Coronary artery (tissue), 2 donors: ENCODE measurements at regions not wholly inside any gene's neighbourhood (a gene's known extent, or its start where the extent isn't known, plus 50 kb on each side); places are given as distances from the start of the nearest gene placed in this dataset.
"Not testable (repeated sequence)": the region's sequence is repeated elsewhere in the genome, so short reads cannot be mapped to it uniquely, and the experiment has no call there.

Experiments
- DNase-seq: peaks from one replicate; pipeline ENCODE4 v3.0.0-alpha.2; 2017; ENCODE audit warnings: low spot score
- H3K27ac ChIP-seq, 2 donors: fragments of 200-600 bp; sonication (generic); one replicate each; pipeline ENCODE4 v1.5.1; 2016 to 2019
- H3K4me3 ChIP-seq: fragments of 200-600 bp; sonication (generic); 2 replicates; pipeline ENCODE4 v1.5.1; 2016; ENCODE audit warnings: mild to moderate bottlenecking, moderate library complexity
- CTCF ChIP-seq: fragments of 200-600 bp; sonication (generic); IDR thresholded peaks from one replicate; pipeline ENCODE4 v1.5.1; 2019; ENCODE audit warnings: antibody characterized with exemption

DNA sequence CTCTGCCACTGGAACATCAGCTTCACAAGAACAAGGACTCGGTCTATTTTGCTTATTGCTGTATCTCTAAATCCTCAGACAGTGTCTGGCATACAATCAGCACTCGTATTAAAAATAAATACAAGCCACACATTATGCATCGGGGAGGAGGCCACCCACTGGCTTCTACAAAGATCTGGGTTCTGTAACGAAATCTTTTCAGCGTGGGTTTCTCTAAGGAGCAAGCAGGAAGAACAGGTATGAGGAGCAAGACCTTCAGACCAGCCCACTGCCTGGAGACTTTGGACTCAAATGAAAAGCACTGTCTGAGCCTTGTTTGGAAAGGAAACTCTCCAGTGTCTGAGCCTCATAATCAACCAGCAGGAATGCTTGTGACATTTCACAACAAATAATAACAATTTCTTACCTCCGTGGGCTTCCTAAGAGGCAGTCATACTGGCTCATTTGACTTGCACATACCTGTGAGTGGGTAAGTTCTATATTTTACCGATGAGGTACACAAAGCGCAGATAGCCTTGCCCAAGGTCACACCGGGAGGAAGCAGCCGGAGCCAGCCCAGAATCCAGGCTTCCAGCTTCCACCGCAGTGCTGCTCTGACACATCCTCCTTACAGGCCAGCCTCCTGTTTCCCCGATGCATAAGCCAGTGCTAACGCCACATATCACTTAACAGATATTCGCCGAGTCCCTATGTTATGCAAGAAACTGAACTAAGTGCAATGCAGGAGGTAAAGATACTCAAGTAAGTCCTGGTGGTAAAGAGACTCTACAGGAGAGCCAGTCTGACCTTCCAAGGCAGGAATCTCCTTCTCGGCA lies 118.6 kb upstream of the TNRC6C start:
- no peak for TF ChIP-seq CTCF
- no peak for DNase-seq
- no peak overlapping the region for H3K4me3 ChIP-seq
- peak overlapping the region in 1 of 2 donors; percentile 26 for H3K27ac ChIP-seq

DNA sequence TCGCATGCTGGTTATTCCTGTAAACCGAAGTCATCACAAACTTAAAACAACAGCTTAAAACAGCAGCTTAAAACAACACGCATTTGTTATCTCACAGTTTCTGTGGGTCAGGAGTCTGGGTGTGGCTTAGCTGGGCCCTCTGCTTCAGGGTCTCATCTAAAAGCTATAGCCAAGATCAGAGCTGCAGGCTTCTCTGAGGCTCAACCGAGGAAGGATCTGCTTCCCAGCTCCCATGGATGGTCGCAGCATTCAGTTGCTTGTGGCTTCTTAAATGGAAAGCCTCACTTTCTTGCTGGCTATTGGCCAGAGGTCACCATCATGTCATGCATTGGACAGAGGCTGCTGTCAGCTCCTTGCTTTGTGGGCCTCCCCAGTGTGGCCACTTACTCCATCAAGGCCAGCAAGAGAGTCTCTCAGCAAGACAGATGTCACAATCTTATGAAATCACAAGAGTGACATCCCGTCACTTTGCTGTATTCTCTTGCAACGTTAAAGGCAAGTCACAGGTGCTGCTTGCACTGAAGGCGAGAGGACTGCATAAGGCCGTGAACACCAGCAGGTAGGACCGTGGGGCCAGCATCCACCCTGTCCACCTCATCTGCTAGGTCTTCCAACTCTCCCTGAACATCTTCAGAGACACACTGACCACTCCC lies 117.9 kb upstream of the TNRC6C start:
- TF ChIP-seq CTCF: no peak
- Histone ChIP-seq H3K27ac (peak overlapping the region in 1 of 2 donors; percentile 26), H3K4me3 (no peak overlapping the region)
- DNase-seq: no peak

- no peak for DNase-seq
- Histone ChIP-seq H3K4me3 (no peak overlapping the region), H3K27ac (no peak overlapping the region)
- TF ChIP-seq CTCF: no peak
These were observed 116.6 kb upstream of the TNRC6C start for GRCh38 chr17:77841742-77842527.

DNA sequence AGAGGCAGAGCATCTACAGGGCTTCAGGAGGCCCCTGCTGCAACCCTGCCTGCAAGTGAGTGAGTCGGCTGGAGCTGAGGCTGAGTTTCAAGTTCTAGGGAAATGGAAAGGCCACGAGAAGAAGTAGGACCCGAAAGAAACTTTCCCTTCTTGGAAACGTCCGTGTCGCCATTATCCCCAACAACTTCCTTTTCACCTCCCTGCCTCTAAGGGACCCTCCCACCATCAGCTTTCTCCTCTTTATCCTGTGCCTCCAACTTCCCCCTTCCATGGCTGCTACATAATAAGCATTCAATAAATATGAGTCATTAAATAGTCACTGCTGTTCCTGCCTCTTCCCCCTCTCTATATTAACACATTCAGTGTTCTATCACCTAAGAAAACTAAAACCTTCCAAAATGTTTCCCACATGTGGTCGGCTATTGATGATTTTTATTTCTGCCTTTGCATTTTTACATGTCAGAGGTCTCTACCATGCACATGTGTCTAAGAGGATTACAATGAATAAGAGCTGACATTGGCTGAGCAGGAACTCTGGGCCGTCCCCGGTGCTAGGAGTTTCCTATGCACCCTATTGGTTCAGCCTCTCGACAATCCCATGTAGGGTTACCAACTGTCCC lies 115.9 kb upstream of the TNRC6C start:
- no peak for DNase-seq
- no peak overlapping the region for H3K4me3 ChIP-seq
- H3K27ac ChIP-seq: no peak overlapping the region
- TF ChIP-seq CTCF: no peak

- H3K27ac ChIP-seq, DNase-seq, H3K4me3 ChIP-seq: not testable (repeated sequence)
These were observed 115.1 kb upstream of the TNRC6C start for GRCh38 chr17:77843255-77843895.

DNA sequence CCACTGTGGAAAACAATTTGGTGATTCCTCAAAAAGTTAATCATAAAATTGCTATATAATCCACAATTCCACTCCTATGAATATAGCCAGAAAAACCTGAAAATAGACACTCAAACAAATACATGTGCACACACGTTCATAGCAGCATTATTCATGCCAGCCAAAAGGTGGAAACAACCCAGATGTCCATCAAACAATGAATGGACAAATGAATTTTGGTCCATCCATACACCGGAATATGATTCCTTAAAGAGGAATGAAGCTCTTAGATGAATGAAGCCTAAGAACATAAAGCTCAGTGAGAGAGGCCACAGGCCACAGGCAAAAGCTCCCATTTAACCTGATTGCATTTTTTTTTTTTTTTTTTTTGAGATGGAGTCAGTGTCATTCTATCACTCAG lies 114.6 kb upstream of the TNRC6C start:
- no peak for DNase-seq
- H3K4me3 ChIP-seq: no peak overlapping the region
- no peak for TF ChIP-seq CTCF
- H3K27ac ChIP-seq: no peak overlapping the region

GRCh38 chr17:77844681-77845080 lies 113.8 kb upstream of the TNRC6C start:
- TF ChIP-seq CTCF: no peak
- no peak overlapping the region for H3K27ac ChIP-seq
- DNase-seq: no peak
- H3K4me3 ChIP-seq: no peak overlapping the region
